ENCODE measurements at regions not wholly inside any gene's neighbourhood (a gene's known extent, or its start where the extent isn't known, plus 50 kb on each side); places are given as distances from the start of the nearest gene placed in this dataset.

DNA sequence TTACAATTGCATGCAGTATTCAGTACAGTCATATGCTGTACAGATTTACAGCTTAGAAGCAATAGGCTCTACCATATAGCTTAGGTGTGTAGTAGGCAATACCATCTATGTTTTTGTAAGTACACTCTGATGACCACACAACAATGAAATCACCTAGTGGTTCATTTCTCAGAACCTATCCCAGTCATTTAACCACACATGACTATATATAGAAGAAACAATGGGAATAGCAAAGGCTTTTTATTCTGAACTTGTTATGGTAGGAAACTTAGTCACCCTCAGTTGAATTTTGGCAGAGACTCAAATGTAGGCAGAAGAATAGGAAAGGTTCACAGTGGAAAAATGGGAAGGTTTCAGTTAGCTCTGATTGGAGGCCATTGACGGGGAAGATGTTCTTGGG, 1075.1 kb upstream of the MIR17HG start:
- TF ChIP-seq, protein P1, sequence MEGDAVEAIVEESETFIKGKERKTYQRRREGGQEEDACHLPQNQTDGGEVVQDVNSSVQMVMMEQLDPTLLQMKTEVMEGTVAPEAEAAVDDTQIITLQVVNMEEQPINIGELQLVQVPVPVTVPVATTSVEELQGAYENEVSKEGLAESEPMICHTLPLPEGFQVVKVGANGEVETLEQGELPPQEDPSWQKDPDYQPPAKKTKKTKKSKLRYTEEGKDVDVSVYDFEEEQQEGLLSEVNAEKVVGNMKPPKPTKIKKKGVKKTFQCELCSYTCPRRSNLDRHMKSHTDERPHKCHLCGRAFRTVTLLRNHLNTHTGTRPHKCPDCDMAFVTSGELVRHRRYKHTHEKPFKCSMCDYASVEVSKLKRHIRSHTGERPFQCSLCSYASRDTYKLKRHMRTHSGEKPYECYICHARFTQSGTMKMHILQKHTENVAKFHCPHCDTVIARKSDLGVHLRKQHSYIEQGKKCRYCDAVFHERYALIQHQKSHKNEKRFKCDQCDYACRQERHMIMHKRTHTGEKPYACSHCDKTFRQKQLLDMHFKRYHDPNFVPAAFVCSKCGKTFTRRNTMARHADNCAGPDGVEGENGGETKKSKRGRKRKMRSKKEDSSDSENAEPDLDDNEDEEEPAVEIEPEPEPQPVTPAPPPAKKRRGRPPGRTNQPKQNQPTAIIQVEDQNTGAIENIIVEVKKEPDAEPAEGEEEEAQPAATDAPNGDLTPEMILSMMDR (IDR thresholded peaks at IDR 0.05) = no peak
- no peak for TF ChIP-seq POLR2A (IDR thresholded peaks at IDR 0.05)
